ENCODE measurements at regions not wholly inside any gene's neighbourhood (a gene's known extent, or its start where the extent isn't known, plus 50 kb on each side); places are given as distances from the start of the nearest gene placed in this dataset.

- Histone ChIP-seq H3K79me2 (ENCODE audit: insufficient read depth, low read length) (no peaks in the 10 kb centered on the region), H3K27me3 (ENCODE audit: insufficient read depth, low read length, poor library complexity, severe bottlenecking) (no peaks in the 10 kb centered on the region), H3K9ac (ENCODE audit: low read depth, low read length, poor library complexity, severe bottlenecking) (no peak overlapping the region), H3K4me2 (ENCODE audit: low read depth, low read length, poor library complexity, severe bottlenecking) (no peak overlapping the region), H3K9me3 (ENCODE audit: insufficient read depth, low read depth, low read length) (no peaks in the 10 kb centered on the region), H3K9me2 (replicated peaks; ENCODE audit: low read depth, low read length) (no peaks in the 10 kb centered on the region), H3K36me3 (ENCODE audit: insufficient read depth, low read length) (no peaks in the 10 kb centered on the region), H3F3A (ENCODE audit: low read depth) (no peaks in the 10 kb centered on the region), H4K20me1 (ENCODE audit: insufficient read depth, low read length, poor library complexity, severe bottlenecking) (no peaks in the 10 kb centered on the region), H2AFZ (ENCODE audit: low read length) (peak overlapping the region; percentile 28; the same call in 1 of the 2 replicates), H3K4me3 (ENCODE audit: low read length, poor library complexity, severe bottlenecking) (no peak overlapping the region), H3K4me1 (ENCODE audit: insufficient read depth, low read length, poor library complexity, severe bottlenecking) (peaks cover 20% of the 10 kb centered on the region)
- TF ChIP-seq EZH2phosphoT487 (IDR thresholded peaks at IDR 0.05; ENCODE audit: borderline replicate concordance): no peak
- no peak for TF ChIP-seq CTCF (conservative IDR thresholded peaks at IDR 0.05; ENCODE audit: low read length)
These were observed 736.3 kb upstream of the KLHL1 start for GRCh38 chr13:70844391-70845108.

- Histone ChIP-seq H3K27me3 (ENCODE audit: insufficient read depth, low read length, poor library complexity, severe bottlenecking) (no peaks in the 10 kb centered on the region), H3K4me1 (ENCODE audit: insufficient read depth, low read length, poor library complexity, severe bottlenecking) (peaks cover 14% of the 10 kb centered on the region), H3K4me2 (ENCODE audit: low read depth, low read length, poor library complexity, severe bottlenecking) (no peak overlapping the region), H3K36me3 (ENCODE audit: insufficient read depth, low read length) (no peaks in the 10 kb centered on the region), H3K4me3 (ENCODE audit: low read length, poor library complexity, severe bottlenecking) (no peak overlapping the region), H3K9ac (ENCODE audit: low read depth, low read length, poor library complexity, severe bottlenecking) (no peak overlapping the region), H3K9me2 (replicated peaks; ENCODE audit: low read depth, low read length) (no peaks in the 10 kb centered on the region), H3F3A (ENCODE audit: low read depth) (no peaks in the 10 kb centered on the region), H4K20me1 (ENCODE audit: insufficient read depth, low read length, poor library complexity, severe bottlenecking) (no peaks in the 10 kb centered on the region), H3K79me2 (ENCODE audit: insufficient read depth, low read length) (no peaks in the 10 kb centered on the region), H3K9me3 (ENCODE audit: insufficient read depth, low read depth, low read length) (no peaks in the 10 kb centered on the region), H2AFZ (ENCODE audit: low read length) (peak overlapping the region; percentile 5; the same call in 1 of the 2 replicates)
- TF ChIP-seq EZH2phosphoT487 (IDR thresholded peaks at IDR 0.05; ENCODE audit: borderline replicate concordance) (no peak), CTCF (conservative IDR thresholded peaks at IDR 0.05; ENCODE audit: low read length) (peak; percentile 56)
These were observed 733.9 kb upstream of the KLHL1 start for GRCh38 chr13:70842062-70842644.

- H3K36me3 ChIP-seq (ENCODE audit: insufficient read depth, low read length): no peaks in the 10 kb centered on the region
- no peak overlapping the region for H3K4me3 ChIP-seq (ENCODE audit: low read length, poor library complexity, severe bottlenecking)
- no peaks in the 10 kb centered on the region for H3K27me3 ChIP-seq (ENCODE audit: insufficient read depth, low read length, poor library complexity, severe bottlenecking)
- H3F3A ChIP-seq (ENCODE audit: low read depth): no peaks in the 10 kb centered on the region
- no peaks in the 10 kb centered on the region for H3K79me2 ChIP-seq (ENCODE audit: insufficient read depth, low read length)
- no peaks in the 10 kb centered on the region for H4K20me1 ChIP-seq (ENCODE audit: insufficient read depth, low read length, poor library complexity, severe bottlenecking)
- no peak overlapping the region for H3K4me2 ChIP-seq (ENCODE audit: low read depth, low read length, poor library complexity, severe bottlenecking)
- no peaks in the 10 kb centered on the region for H3K9me3 ChIP-seq (ENCODE audit: insufficient read depth, low read depth, low read length)
- H3K9ac ChIP-seq (ENCODE audit: low read depth, low read length, poor library complexity, severe bottlenecking): no peak overlapping the region
- TF ChIP-seq EZH2phosphoT487 (IDR thresholded peaks at IDR 0.05; ENCODE audit: borderline replicate concordance) (no peak), CTCF (conservative IDR thresholded peaks at IDR 0.05; ENCODE audit: low read length) (no peak)
- H3K9me2 ChIP-seq (replicated peaks; ENCODE audit: low read depth, low read length): no peaks in the 10 kb centered on the region
- peak overlapping the region; percentile 5; the same call in 1 of the 2 replicates for H2AFZ ChIP-seq (ENCODE audit: low read length)
- peaks cover 14% of the 10 kb centered on the region for H3K4me1 ChIP-seq (ENCODE audit: insufficient read depth, low read length, poor library complexity, severe bottlenecking)
These were observed 733.2 kb upstream of the KLHL1 start for GRCh38 chr13:70841240-70842061.

Measured in Loucy (cell line).